ENCODE measurements at regions not wholly inside any gene's neighbourhood (a gene's known extent, or its start where the extent isn't known, plus 50 kb on each side); places are given as distances from the start of the nearest gene placed in this dataset.
"Not testable (repeated sequence)": the region's sequence is repeated elsewhere in the genome, so short reads cannot be mapped to it uniquely, and the experiment has no call there.

- DNase-seq (ENCODE audit: low read depth): no peak
Observed at GRCh38 chr2:116922414-116922813, 892.1 kb upstream of the DDX18 start.

- no peak for DNase-seq (ENCODE audit: low read depth)
Observed at GRCh38 chr2:116924509-116924908, 890.0 kb upstream of the DDX18 start.

GRCh38 chr2:116935097-116935814, 879.2 kb upstream of the DDX18 start:
- no peak for DNase-seq (ENCODE audit: low read depth)

- no peak for DNase-seq (ENCODE audit: low read depth)
Observed at GRCh38 chr2:116948258-116948657, 866.2 kb upstream of the DDX18 start.

GRCh38 chr2:116949249-116949648, 865.2 kb upstream of the DDX18 start:
- no peak for DNase-seq (ENCODE audit: low read depth)

- no peak for DNase-seq (ENCODE audit: low read depth)
Observed at GRCh38 chr2:116952254-116952653, 862.2 kb upstream of the DDX18 start.

GRCh38 chr2:116955646-116956045, 858.8 kb upstream of the DDX18 start:
- no peak for DNase-seq (ENCODE audit: low read depth)

- DNase-seq (ENCODE audit: low read depth): no peak
Observed at GRCh38 chr2:116975608-116976007, 838.9 kb upstream of the DDX18 start.

- no peak for DNase-seq (ENCODE audit: low read depth)
Observed at GRCh38 chr2:116979916-116980764, 834.4 kb upstream of the DDX18 start.

- DNase-seq (ENCODE audit: low read depth): no peak
Observed at GRCh38 chr2:116987447-116987846, 827.0 kb upstream of the DDX18 start.

- DNase-seq (ENCODE audit: low read depth): no peak
Observed at GRCh38 chr2:116988303-116988702, 826.2 kb upstream of the DDX18 start.

- DNase-seq (ENCODE audit: low read depth): no peak
Observed at GRCh38 chr2:117019357-117019756, 795.1 kb upstream of the DDX18 start.

- DNase-seq (ENCODE audit: low read depth): no peak
Observed at GRCh38 chr2:117027646-117028045, 786.8 kb upstream of the DDX18 start.

GRCh38 chr2:117028708-117029107, 785.8 kb upstream of the DDX18 start:
- not testable (repeated sequence) for DNase-seq (ENCODE audit: low read depth)

GRCh38 chr2:117055499-117056375, 758.8 kb upstream of the DDX18 start:
- DNase-seq (ENCODE audit: low read depth): no peak

- DNase-seq (ENCODE audit: low read depth): no peak
Observed at GRCh38 chr2:117056376-117056748, 758.1 kb upstream of the DDX18 start.

GRCh38 chr2:117057016-117057415, 757.5 kb upstream of the DDX18 start:
- DNase-seq (ENCODE audit: low read depth): no peak

GRCh38 chr2:117058366-117058765, 756.1 kb upstream of the DDX18 start:
- no peak for DNase-seq (ENCODE audit: low read depth)

- no peak for DNase-seq (ENCODE audit: low read depth)
Observed at GRCh38 chr2:117064021-117064420, 750.5 kb upstream of the DDX18 start.

GRCh38 chr2:117065912-117066311, 748.6 kb upstream of the DDX18 start:
- DNase-seq (ENCODE audit: low read depth): no peak

GRCh38 chr2:117067900-117068299, 746.6 kb upstream of the DDX18 start:
- no peak for DNase-seq (ENCODE audit: low read depth)

- DNase-seq (ENCODE audit: low read depth): no peak
Observed at GRCh38 chr2:117068371-117068770, 746.1 kb upstream of the DDX18 start.

All from Daoy (cell line).